Testis (tissue), 2 donors: ENCODE measurements at regions not wholly inside any gene's neighbourhood (a gene's known extent, or its start where the extent isn't known, plus 50 kb on each side); places are given as distances from the start of the nearest gene placed in this dataset.

ENCODE experiments used
- CTCF ChIP-seq, 3 experiments: fragments of 450-650 bp in 2 of 3; fragments of 200-600 bp in 1 of 3; sonication (generic) in 1 of 3; IDR thresholded peaks; one replicate each; pipeline ENCODE4 v1.5.1; 2016 to 2019; ENCODE audit warnings: antibody characterized with exemption in 3 of 3, mild to moderate bottlenecking in 2 of 3, moderate library complexity in 1 of 3
- POLR2A ChIP-seq: fragments of 450-650 bp; IDR thresholded peaks from one replicate; pipeline ENCODE4 v1.6.1; 2017; ENCODE audit warnings: antibody characterized with exemption, mild to moderate bottlenecking, moderate library complexity

- no peak for TF ChIP-seq CTCF (IDR thresholded peaks at IDR 0.05)
- TF ChIP-seq POLR2A = no peak
Measured at GRCh38 chr10:123471811-123472210, 194.3 kb upstream of the GPR26 start.
